Activated naive CD4-positive, alpha-beta T cell treated with anti-CD3 and anti-CD28 coated beads for 36 hours (primary cell): ENCODE measurements at regions not wholly inside any gene's neighbourhood (a gene's known extent, or its start where the extent isn't known, plus 50 kb on each side); places are given as distances from the start of the nearest gene placed in this dataset.
"Not testable (repeated sequence)": the region's sequence is repeated elsewhere in the genome, so short reads cannot be mapped to it uniquely, and the experiment has no call there.

Source experiments
- CTCF ChIA-PET: fragments of 350-600 bp; sonication (Branson Sonifier 250); formaldehyde crosslinking; loops from one replicate; lab custom pipeline; 2021; ENCODE audit warnings: antibody characterized with exemption; lab: Charles Lee
- DNase-seq: peaks from one replicate; pipeline ENCODE4 v3.0.0-alpha.2; 2020
- H3K27ac Mint-ChIP-seq: one replicate; pipeline ENCODE4 v1.8.0; 2021; ENCODE audit warnings: mild to moderate bottlenecking, mixed read lengths
- H3K27me3 Mint-ChIP-seq: one replicate; pipeline ENCODE4 v1.8.0; 2021; ENCODE audit warnings: low read depth, mixed read lengths
- H3K36me3 Mint-ChIP-seq: one replicate; pipeline ENCODE4 v1.8.0; 2021; ENCODE audit warnings: low read depth, mixed read lengths
- H3K4me1 Mint-ChIP-seq: one replicate; pipeline ENCODE4 v1.8.0; 2021; ENCODE audit warnings: low read depth, mixed read lengths
- H3K4me3 Mint-ChIP-seq: one replicate; pipeline ENCODE4 v1.8.0; 2021; ENCODE audit warnings: mild to moderate bottlenecking, moderate library complexity, mixed read lengths
- H3K9me3 Mint-ChIP-seq: one replicate; pipeline ENCODE4 v1.8.0; 2021; ENCODE audit warnings: mixed read lengths
- intact Hi-C: fragments of 100-400 bp; cut with micrococcal nuclease; formaldehyde crosslinking; loops from one replicate; pipeline ENCODE4 v1.15.1; 2023

GRCh38 chr2:225236769-225237323 is 162.7 kb upstream of the NYAP2 start:
- H3K27ac Mint-ChIP-seq = no peak overlapping the region
- H3K36me3 Mint-ChIP-seq = no peaks in the 10 kb centered on the region
- H3K4me1 Mint-ChIP-seq = peaks cover 2% of the 10 kb centered on the region
- CTCF ChIA-PET = no interaction called here
- no peaks in the 10 kb centered on the region for H3K9me3 Mint-ChIP-seq
- H3K27me3 Mint-ChIP-seq = no peaks in the 10 kb centered on the region
- no peak overlapping the region for H3K4me3 Mint-ChIP-seq
- intact Hi-C loops = no loop called here
- DNase-seq = no peak

DNA sequence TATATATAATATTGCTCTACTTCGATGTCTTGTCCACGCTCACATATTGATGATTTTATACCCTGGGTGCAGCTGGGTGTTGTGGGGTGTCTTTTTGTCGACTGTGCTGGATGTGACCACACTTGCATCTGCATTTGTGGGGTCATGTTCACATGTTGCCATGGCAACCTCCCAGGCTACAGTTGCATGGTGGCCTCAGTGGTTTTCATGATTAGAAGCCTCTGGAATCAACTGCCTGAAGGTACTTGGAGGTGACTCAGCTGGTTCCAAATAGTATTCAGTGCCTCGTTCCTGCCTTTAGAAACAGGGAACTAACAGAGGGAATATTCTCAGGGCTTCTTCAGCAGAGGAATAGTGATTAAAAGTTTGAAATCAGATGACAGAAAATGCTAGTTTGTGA is 166.3 kb upstream of the NYAP2 start:
- Mint-ChIP-seq H3K36me3 (no peaks in the 10 kb centered on the region), H3K27me3 (no peaks in the 10 kb centered on the region), H3K4me1 (peaks cover 2% of the 10 kb centered on the region), H3K4me3 (no peak overlapping the region), H3K27ac (no peak overlapping the region), H3K9me3 (no peaks in the 10 kb centered on the region)
- intact Hi-C loops = no loop called here
- no peak for DNase-seq
- CTCF ChIA-PET = interaction anchor here (2.2 kb wide), 1 partner anchor 50 kb away, joined by 7 read pairs; no protein-coding TSS in a partner anchor

- H3K9me3 Mint-ChIP-seq = no peaks in the 10 kb centered on the region
Measured at GRCh38 chr2:225231900-225232299, 167.6 kb upstream of the NYAP2 start.

DNA sequence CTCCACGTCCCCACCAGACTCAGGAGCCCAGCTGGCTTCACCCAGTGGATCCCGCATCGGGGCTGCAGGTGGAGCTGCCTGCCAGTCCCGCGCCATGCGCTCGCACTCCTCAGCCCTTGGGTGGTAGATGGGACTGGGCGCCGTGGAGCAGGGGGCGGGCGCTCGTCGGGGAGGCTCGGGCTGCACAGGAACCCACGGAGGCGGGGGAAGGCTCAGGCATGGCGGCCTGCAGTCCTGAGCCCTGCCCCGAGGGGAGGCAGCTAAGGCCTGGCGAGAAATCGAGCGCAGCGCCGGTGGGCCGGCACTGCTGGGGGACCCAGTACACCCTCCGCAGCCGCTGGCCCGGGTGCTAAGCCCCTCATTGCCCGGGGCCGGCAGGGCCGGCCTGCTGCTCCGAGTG is 170.2 kb upstream of the NYAP2 start:
- intact Hi-C loops, H3K36me3 Mint-ChIP-seq, DNase-seq, H3K27ac Mint-ChIP-seq, H3K4me3 Mint-ChIP-seq, H3K9me3 Mint-ChIP-seq, H3K27me3 Mint-ChIP-seq, H3K4me1 Mint-ChIP-seq: not testable (repeated sequence)
- CTCF ChIA-PET = interaction anchor here (1.0 kb wide), 1 partner anchor 53 kb away, joined by 3 read pairs; no protein-coding TSS in a partner anchor

More at GRCh38 chr2:225231900-225232299, 167.6 kb upstream of the NYAP2 start:
- CTCF ChIA-PET = no interaction called here
- Mint-ChIP-seq H3K27ac (no peak overlapping the region), H3K4me1 (peaks cover 2% of the 10 kb centered on the region), H3K36me3 (no peaks in the 10 kb centered on the region), H3K27me3 (no peaks in the 10 kb centered on the region), H3K4me3 (no peak overlapping the region)
- DNase-seq = no peak
- intact Hi-C loops = no loop called here

DNA sequence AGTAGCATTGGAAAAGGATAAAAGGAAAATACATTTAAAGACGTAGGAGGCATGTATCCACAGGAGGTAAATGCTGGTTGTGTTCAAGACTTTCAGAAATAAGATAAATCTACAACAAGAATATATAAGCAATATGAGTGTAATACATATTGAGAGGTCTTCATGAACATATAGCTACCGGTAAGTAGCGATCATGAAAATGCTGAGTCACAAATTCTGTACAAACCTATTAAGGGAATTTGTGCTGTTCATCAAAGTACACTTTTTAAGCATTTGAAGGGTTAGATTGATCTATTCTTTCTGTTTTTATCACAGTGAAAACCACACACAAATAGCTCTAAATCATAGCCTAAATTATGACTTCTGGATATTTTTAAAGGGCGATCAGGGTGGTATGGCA is 173.1 kb upstream of the NYAP2 start:
- no peak overlapping the region for H3K4me3 Mint-ChIP-seq
- H3K36me3 Mint-ChIP-seq = no peaks in the 10 kb centered on the region
- H3K4me1 Mint-ChIP-seq = no peaks in the 10 kb centered on the region
- no peak overlapping the region for H3K27ac Mint-ChIP-seq
- no peaks in the 10 kb centered on the region for H3K9me3 Mint-ChIP-seq
- no peak for DNase-seq
- CTCF ChIA-PET = interaction anchor here (0.8 kb wide), 1 partner anchor 19 kb away, joined by 3 read pairs; no protein-coding TSS in a partner anchor
- H3K27me3 Mint-ChIP-seq = no peaks in the 10 kb centered on the region
- intact Hi-C loops = no loop called here

DNA sequence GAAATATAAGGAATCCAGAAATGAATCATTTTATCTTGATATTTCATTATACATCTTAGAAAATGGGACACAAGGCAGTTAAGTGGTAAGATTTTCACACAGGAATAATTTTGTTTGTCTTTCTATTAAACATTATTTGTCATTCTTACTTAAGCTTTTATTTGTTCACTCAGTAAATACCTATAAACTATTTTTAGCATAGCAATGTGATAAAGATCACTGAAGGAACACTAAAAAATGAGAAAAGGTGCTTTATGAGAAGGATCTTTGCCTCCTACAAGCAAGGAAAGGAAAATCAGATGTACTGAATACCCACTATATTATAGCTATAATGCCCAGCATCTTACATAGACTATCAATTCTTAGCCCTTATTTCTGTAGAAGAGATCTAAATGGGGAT is 176.2 kb upstream of the NYAP2 start:
- Mint-ChIP-seq H3K4me3 (no peak overlapping the region), H3K27ac (no peak overlapping the region), H3K9me3 (no peaks in the 10 kb centered on the region), H3K36me3 (no peaks in the 10 kb centered on the region), H3K27me3 (no peaks in the 10 kb centered on the region), H3K4me1 (no peaks in the 10 kb centered on the region)
- no peak for DNase-seq
- CTCF ChIA-PET = interaction anchor here (1.3 kb wide), 1 partner anchor 60 kb away, joined by 4 read pairs; no protein-coding TSS in a partner anchor
- intact Hi-C loops = no loop called here

- CTCF ChIA-PET = interaction anchor here (0.5 kb wide), 1 partner anchor 19 kb away, joined by 3 read pairs; no protein-coding TSS in a partner anchor
- H3K27me3 Mint-ChIP-seq = no peaks in the 10 kb centered on the region
- H3K4me1 Mint-ChIP-seq = no peaks in the 10 kb centered on the region
- DNase-seq = no peak
- H3K9me3 Mint-ChIP-seq = no peaks in the 10 kb centered on the region
- H3K4me3 Mint-ChIP-seq = no peak overlapping the region
- intact Hi-C loops = no loop called here
- H3K36me3 Mint-ChIP-seq = no peaks in the 10 kb centered on the region
- no peak overlapping the region for H3K27ac Mint-ChIP-seq
Measured at GRCh38 chr2:225207471-225207870, 165.2 kb upstream of the DOCK10 start.

- DNase-seq = no peak
- H3K9me3 Mint-ChIP-seq = no peaks in the 10 kb centered on the region
- CTCF ChIA-PET = no interaction called here
- no peak overlapping the region for H3K27ac Mint-ChIP-seq
- intact Hi-C loops = no loop called here
- no peaks in the 10 kb centered on the region for H3K36me3 Mint-ChIP-seq
- H3K4me3 Mint-ChIP-seq = no peak overlapping the region
- H3K27me3 Mint-ChIP-seq = no peaks in the 10 kb centered on the region
- no peaks in the 10 kb centered on the region for H3K4me1 Mint-ChIP-seq
Measured at GRCh38 chr2:225207043-225207442, 164.8 kb upstream of the DOCK10 start.

- no peak overlapping the region for H3K4me3 Mint-ChIP-seq
- no peak overlapping the region for H3K27ac Mint-ChIP-seq
- intact Hi-C loops = no loop called here
- H3K4me1 Mint-ChIP-seq = no peaks in the 10 kb centered on the region
- no peaks in the 10 kb centered on the region for H3K27me3 Mint-ChIP-seq
- H3K9me3 Mint-ChIP-seq = no peaks in the 10 kb centered on the region
- CTCF ChIA-PET = no interaction called here
- no peaks in the 10 kb centered on the region for H3K36me3 Mint-ChIP-seq
- DNase-seq = no peak
Measured at GRCh38 chr2:225196579-225196978, 154.3 kb upstream of the DOCK10 start.

- no peaks in the 10 kb centered on the region for H3K9me3 Mint-ChIP-seq
- intact Hi-C loops = no loop called here
- no peak for DNase-seq
- no peak overlapping the region for H3K4me3 Mint-ChIP-seq
- peaks cover 3% of the 10 kb centered on the region for H3K27me3 Mint-ChIP-seq
- no peaks in the 10 kb centered on the region for H3K36me3 Mint-ChIP-seq
- CTCF ChIA-PET = no interaction called here
- H3K4me1 Mint-ChIP-seq = no peaks in the 10 kb centered on the region
- no peak overlapping the region for H3K27ac Mint-ChIP-seq
Measured at GRCh38 chr2:225192869-225193268, 150.6 kb upstream of the DOCK10 start.

DNA sequence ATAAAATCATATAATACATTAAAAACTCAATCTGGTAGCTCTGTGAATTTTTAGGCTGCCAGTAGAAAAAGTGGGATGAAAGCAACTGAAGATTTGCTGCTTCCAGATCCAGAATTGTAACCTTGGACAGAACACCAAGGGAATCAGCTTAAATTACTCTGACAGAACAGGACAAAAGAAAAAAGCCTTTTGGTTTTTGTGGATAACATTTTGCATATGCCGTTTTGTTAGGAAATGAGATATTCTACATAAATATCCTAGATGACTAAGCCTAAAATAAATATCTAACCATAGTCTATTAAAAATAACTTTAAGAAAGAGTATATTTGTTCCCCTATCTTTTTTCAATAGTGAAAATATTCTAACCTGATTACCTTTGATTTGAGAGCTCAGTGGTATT is 148.7 kb upstream of the DOCK10 start:
- H3K4me3 Mint-ChIP-seq = no peak overlapping the region
- no peaks in the 10 kb centered on the region for H3K36me3 Mint-ChIP-seq
- intact Hi-C loops = no loop called here
- DNase-seq = no peak
- no peaks in the 10 kb centered on the region for H3K4me1 Mint-ChIP-seq
- CTCF ChIA-PET = no interaction called here
- H3K27me3 Mint-ChIP-seq = peaks cover 3% of the 10 kb centered on the region
- no peaks in the 10 kb centered on the region for H3K9me3 Mint-ChIP-seq
- no peak overlapping the region for H3K27ac Mint-ChIP-seq

- intact Hi-C loops = no loop called here
- no peak overlapping the region for H3K27ac Mint-ChIP-seq
- DNase-seq = no peak
- H3K4me1 Mint-ChIP-seq = peaks cover 2% of the 10 kb centered on the region
- CTCF ChIA-PET = no interaction called here
- H3K9me3 Mint-ChIP-seq = no peaks in the 10 kb centered on the region
- no peak overlapping the region for H3K4me3 Mint-ChIP-seq
- no peaks in the 10 kb centered on the region for H3K36me3 Mint-ChIP-seq
- peaks cover 3% of the 10 kb centered on the region for H3K27me3 Mint-ChIP-seq
Measured at GRCh38 chr2:225184948-225185347, 142.7 kb upstream of the DOCK10 start.

GRCh38 chr2:225182126-225182525 is 139.9 kb upstream of the DOCK10 start:
- Mint-ChIP-seq H3K4me3 (no peak overlapping the region), H3K36me3 (no peaks in the 10 kb centered on the region), H3K27ac (no peak overlapping the region), H3K9me3 (no peaks in the 10 kb centered on the region), H3K27me3 (no peaks in the 10 kb centered on the region), H3K4me1 (peaks cover 2% of the 10 kb centered on the region)
- CTCF ChIA-PET = interaction anchor here (0.6 kb wide), 1 partner anchor 1946 kb away, joined by 3 read pairs; no protein-coding TSS in a partner anchor
- intact Hi-C loops = no loop called here
- no peak for DNase-seq
